Endothelial cell of umbilical vein (primary cell): ENCODE measurements at regions not wholly inside any gene's neighbourhood (a gene's known extent, or its start where the extent isn't known, plus 50 kb on each side); places are given as distances from the start of the nearest gene placed in this dataset.

Experiments used
- CTCF ChIP-seq, 2 donors: IDR thresholded peaks; 1 replicate in 1 of 2; 2 replicates in 1 of 2; pipeline ENCODE4 v1.5.1; 2011; ENCODE audit warnings: low read length in 2 of 2, mild to moderate bottlenecking in 2 of 2, moderate library complexity in 2 of 2, control low read depth in 1 of 2, inconsistent platforms in 1 of 2, low read depth in 1 of 2; ENCODE audit not compliant: insufficient read depth in 1 of 2; ENCODE audit errors: extremely low read depth in 1 of 2
- MYC ChIP-seq: IDR thresholded peaks from one replicate; pipeline ENCODE4 v1.6.1; 2011; ENCODE audit warnings: mild to moderate bottlenecking, low read depth, low read length

- TF ChIP-seq CTCF (IDR thresholded peaks at IDR 0.05; ENCODE audit: extremely low read depth in 1 of 2, insufficient read depth in 1 of 2, low read depth in 1 of 2, low read length in 2 of 2): no peak
- no peak for TF ChIP-seq MYC
Measured at GRCh38 chrX:144840616-144841015, 406.7 kb upstream of the SPANXN1 start.
